Amygdala (tissue), 56 donors: ENCODE measurements at regions not wholly inside any gene's neighbourhood (a gene's known extent, or its start where the extent isn't known, plus 50 kb on each side); places are given as distances from the start of the nearest gene placed in this dataset.
A peak's percentile ranks its signal among the peaks of the same experiment; 100 is the strongest.

Experiments
- DNase-seq, 56 donors: peaks; one replicate each; lab custom pipeline; 2025; lab: John Stamatoyannopoulos, UW

DNA sequence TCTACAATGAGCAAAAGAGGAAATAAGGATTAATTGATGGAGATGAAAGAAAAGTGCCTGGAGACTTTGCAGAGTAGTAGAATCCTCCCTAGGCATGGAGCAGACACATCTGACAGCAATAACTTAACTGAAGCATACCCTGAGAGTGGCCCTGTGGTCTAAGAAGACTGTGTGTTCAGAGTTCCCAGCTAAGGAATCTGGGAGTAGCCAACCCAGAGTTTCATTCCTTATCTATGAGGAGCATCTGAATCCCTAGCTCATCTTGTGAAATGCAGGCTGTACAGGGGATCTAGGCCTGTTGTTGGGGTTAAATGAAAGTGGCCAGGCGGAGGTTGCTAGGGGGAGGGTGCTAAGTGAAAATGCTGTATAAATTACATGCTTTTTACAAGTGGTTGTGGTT is 233.1 kb upstream of the FBXL7 start:
- no peak for DNase-seq

DNA sequence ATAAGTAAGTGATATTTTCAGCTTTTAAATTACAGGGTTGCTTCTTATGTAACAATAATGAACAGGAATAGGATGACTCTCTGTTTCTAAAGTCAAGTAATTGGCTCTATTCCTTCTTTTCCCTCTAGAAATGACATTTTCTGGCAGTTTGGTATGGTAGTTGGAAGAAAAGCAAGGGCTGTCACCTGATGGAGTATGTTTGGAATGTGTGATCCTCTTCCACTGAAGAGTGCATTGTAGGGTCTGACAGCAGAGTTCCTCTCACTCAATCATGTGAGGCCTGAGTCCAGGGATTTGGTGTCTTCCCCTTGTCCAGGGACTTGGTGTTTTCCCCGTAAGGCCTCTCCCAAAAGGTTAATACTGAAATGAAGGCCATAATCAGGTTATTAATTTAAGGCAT is 233.8 kb upstream of the FBXL7 start:
- no peak for DNase-seq

DNA sequence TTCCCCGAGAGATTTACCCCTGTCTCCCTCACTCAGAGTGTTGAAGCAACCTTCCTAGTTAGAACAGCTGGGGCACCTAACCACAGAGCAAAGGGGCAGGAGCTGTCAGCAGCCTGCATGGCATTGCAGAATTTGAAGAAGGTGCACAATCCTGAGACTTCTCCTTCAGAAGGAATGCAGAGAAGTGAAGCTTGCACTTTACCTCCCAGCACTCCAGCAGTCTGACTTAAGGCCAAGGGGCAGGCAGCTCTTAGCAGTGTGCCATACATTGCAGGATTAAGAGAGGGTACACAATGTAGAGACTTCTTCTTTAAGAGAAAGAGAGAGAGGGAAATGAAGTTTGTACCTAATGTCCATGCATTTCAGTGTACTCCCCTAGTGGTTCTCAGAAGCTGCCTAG is 236.0 kb upstream of the FBXL7 start:
- DNase-seq = no peak

DNA sequence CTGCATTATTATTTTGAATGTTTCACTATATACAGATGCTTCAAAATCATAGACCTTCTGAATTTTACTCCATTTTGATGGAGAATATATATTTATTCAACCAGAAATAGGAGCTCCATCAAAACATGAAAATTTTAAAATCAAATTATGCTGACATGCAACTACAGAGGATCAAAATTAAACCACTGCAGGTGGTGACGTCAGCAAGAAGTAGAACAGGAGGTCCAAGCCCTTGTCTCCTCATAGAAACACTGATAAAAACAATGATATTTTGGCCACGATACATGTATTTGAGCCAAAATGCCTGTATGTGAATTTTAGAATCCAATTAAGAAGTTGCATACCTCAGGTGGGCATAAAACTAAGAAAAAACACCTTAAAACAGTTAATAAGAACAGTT is 236.6 kb upstream of the FBXL7 start:
- DNase-seq = no peak

DNA sequence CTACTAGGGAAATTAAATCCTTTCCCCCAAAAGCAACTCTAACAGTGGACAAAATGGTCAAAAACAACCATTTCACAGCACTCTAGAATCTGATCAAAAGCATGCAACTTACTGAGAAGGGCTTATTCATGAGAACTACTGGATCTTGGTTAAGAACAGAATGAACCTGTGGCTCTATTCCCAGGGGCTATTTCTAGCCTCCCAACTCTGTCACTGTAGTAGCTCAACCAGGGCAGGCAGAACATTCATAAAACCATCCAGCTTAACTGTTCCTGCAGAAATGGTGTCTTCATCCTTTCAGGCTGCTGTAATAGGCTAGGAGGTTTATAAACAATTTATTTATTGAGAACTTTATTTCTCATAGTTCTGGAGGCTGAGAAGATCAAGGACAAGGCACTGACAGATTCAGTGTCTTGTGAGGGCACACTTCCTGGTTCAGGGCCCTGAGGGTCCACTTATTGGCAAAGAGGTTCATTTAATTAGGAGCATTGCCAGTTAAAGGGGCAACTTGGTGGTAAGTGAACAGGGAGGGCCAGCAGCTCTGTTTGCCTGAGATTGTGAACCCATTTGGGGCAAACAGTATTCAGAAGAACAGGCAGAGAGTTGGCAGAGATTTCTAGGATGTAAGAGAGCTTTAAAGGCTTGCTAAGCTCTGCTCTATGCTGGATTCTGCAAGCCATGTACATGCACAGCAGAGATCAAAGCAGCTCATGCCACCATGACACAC is 238.5 kb upstream of the FBXL7 start:
- no peak for DNase-seq

DNA sequence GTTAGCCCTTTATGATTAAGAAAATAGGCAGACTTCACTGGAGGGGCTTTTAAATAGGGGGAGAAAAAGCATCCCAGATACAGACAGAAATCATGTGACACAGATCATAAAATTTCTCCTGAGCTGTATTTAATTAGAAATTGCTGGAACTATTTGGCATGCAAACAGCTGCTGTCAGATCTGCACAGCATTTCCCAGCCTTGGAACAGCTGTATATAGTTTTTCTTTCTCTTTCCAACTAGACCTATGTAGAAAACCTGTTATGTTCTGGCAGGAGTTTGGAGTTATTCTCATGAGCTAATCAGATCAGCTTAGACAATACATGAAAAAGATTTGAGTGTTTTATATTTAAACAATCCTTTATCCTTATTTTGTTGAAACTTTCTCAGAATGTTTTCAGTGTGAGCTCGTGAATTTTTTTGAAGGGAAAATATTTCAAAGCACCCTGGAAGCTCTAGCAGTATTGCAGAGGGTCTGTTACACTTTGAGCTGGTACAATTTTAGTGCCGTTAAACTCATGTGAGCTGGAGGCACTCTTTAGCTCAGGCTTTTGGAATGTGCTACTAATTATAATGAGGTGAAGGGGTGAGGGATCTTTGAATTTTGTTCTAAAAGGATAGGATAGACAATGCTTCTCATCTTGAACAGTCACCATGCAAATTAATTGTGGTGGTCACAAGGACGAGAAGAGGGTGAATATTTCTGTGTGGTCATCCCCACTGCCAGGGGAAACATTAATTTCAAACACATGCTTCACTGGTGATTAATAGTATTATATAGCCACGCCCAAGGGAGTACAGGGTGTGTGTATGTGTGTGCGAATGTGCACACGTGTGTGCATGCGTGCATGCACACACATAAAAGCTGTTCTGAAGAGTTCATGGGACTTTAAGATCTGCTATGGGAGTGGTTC is 239.4 kb upstream of the FBXL7 start:
- no peak for DNase-seq

DNA sequence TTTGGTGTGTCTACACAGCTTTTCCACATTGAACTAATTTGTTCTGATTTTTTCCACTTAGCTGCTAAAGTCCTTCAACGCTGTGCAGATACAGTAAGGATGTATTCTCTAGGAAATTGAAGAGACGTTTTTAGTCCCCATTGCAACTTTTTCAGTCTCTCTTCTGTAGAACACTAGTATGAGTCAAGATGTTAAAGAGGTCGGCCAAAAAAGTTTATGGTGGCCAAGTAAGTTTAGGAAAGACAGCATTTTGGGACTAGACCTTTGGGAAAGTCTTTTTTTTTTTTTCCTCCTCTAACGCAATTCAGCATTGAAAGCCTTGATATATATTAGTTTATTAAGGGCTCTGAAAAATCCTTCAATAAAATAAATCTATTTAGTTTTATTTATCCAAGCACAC is 243.5 kb upstream of the FBXL7 start:
- DNase-seq = no peak

DNA sequence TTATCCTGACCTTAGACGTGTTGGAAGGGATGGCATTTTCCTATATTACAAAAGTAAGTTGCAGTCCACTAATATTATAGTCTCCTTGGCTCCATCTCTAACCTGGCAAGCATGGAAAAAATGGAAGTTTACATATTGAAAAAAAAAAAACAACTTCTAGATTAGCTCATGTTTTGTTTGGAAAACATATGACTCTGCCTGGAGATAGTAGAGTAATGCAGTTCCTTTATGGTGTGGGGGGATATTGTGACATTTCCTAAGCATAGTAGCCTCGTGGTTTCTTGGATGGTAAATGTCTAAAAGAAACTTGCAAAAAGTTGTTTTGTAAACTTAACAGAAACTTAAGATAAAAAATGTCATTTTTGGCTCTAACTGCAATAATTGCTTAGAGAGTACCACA is 244.4 kb upstream of the FBXL7 start:
- no peak for DNase-seq

DNA sequence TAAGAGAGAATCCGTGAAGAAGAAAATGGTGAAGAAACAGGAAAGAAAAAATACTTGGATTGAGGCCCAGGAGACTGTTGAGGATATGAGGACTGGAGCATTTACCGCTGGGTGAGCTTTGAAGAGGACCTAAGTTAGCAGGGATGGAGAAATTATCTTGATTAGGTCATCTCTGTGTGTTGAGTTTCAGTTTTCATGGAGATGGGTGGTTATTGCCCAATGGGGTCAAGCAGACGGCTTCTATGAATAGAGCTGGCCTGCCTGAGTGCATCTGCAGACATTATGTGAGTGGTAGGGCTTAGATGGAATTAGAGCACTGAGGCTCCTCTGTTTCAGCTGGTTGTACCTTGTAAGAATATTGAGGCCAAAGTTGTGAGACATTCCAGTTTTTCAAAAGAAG is 245.4 kb upstream of the FBXL7 start:
- no peak for DNase-seq

DNA sequence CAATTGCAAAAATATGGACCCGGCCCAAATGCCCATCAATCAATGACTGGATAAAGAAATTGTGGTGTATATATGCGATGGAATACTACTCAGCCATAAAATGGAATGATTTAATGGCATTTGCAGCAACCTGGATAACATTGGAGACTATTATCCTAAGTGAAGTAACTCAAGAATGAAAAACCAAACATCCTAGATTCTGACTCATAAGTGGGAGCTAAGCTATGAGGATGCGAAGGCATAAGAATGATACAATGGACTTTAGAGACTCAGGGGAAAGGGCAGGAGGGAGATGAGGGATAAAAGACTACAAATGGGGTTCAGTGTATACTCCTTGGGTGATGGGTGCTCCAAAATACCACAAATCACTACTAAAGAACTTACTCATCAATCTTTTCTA is 247.6 kb upstream of the FBXL7 start:
- DNase-seq = no peak

DNA sequence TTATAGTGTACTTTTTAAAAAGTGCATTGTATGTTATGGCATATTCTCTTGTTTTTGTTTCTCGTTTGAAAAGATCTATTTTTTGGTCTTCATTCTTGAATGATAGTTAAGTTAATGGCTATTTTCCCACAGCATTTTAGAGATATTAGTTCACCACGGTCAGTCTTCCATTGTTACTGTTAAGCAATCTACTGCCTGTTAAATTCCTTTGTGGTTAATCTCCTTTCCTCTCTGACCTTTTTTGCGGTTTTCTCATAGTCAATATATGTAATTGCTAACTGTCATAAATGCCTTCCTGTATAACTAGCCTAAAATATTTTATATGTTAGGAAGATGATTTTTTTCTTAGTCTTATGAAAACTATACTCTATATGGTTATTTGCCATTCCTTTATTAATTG is 250.8 kb upstream of the FBXL7 start:
- no peak for DNase-seq

DNA sequence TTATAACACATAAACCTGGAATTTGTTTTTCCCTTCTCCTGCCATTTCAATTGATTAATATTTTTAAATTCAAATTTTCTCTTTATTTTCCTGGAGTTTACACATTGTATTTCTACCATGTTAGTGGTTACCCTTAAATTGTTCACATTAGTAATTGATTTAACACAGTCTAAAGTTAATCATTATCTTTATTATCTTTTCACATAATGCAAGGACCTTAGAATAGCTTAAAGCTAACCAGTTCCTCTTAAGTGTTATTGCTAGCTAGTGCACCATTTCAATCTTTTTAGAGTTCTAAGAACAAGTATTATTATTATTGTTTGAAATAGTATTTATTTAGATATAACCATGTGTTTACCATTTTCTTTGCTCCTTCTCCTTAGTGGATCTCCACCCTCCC is 251.2 kb upstream of the FBXL7 start:
- no peak for DNase-seq

DNA sequence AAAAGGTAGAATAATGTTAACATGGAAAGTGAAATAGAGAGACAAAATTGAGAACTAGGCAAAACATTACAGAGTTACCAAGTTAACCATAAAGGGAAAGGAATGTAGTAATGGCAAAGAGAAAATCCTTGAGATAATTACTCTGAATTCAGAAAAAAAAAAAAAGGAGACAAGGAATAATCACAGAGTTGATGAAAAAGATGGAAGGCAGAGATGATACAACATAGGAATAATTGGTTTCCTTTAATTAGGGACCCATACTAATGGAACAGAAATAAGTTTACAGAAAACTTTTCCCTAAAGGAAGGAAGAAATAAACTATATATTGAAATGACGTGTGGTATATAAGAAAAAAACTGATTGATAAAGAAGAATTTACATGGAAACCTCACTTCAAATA is 254.1 kb upstream of the FBXL7 start:
- DNase-seq = no peak

DNA sequence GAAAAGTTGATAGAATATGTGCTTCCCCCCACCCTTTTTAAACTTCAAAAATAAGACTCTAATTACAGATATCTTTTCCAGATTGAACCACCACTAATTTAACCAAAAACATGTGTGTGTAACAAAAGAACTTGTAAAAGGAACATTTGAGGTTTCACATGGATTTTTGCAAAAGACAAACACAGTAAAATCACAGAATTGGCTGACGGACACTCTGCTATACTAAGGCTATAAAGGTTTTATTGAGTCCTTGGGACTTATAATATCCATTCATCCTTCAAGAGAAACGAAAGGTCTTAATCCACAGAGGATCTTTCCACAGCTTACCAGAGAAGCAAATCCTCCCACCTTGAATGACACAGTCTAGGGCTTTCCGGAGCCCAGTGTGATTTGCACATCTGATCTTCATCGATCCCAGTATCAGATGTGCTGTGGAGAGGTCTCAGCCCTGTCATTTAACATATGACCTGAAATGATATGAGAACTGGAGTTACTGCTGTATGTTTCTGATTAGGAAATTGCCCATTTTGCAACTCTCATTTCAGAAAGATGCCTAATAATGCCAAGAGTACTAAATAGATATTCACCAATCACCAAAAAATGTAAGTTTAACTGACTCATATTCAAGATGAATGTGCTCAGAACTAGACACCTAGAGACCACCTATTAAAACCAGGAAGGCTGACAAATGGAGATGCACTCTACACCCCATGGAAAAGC is 256.5 kb upstream of the FBXL7 start:
- no peak for DNase-seq

DNA sequence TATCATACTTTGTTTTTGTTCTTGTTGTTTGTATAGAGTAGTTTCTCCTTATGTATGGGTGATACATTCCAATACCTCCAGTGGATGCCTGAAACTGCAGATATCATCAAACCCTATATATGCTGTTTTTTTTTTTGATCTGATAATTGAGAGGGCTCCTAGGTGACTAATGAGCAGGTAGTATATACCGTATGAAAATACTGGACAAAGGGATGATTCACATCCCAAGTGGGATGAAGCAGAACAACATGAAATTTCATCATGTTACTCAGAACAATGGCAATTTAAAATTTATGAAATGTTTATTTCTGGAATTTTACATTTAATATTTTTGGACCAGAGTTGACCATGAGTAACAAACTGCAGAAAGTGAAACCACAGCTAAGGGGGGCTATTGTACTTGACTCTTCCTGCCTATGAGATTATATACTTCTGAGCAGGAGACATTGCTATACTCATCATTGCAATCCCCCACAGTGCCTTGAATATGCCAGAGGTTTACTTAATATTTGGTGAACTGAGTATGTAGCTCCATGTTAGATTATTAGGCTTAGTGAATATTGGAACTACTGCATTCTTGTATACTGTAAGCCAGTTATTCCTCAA is 258.7 kb upstream of the FBXL7 start:
- DNase-seq = no peak

DNA sequence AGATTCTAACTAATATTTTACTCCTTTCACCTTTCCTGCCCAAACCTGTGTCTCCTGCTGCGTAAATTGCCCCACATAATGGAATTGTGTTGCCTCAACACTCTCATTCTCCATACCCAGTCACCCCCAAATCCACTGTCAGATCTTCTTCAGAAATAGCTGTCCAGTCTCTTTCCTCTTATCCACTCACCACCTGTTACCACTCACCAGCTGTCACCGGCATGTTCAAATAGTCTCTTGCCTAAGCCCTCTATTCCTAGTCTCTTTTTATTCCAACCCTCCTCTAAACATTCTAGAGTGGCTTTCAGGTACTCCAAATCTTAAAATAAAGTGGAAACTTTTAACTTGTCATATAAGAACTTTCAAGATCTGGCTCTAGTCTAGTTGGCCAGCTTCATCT is 262.0 kb upstream of the FBXL7 start:
- no peak for DNase-seq

DNA sequence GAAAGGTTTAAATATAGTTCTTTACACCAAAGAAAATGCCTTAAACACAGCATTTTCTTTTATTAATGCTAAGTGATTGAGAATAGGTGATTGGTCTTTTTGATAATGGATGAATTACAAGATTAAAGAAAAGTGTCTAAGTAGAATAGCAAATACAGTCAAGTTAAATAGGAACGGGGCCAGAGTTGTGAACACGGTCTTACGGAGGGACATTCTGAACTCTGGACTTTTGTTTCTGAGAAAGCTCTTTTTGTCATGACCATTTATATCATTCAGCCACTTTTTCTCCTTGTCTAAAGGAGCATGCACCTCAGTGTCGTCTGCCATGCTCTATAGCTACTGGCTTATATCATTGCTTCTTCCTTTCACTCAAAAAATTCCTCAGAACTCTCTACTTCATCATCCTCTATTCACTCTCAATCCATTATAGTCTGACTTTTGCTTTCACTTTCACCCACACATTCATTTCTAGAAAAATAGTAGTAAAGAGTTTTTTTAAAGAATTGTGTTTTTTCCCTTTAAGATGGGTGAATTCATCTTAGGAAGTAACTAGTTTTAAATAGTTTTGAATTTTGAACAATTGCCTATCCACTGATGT is 263.0 kb upstream of the FBXL7 start:
- DNase-seq = no peak

DNA sequence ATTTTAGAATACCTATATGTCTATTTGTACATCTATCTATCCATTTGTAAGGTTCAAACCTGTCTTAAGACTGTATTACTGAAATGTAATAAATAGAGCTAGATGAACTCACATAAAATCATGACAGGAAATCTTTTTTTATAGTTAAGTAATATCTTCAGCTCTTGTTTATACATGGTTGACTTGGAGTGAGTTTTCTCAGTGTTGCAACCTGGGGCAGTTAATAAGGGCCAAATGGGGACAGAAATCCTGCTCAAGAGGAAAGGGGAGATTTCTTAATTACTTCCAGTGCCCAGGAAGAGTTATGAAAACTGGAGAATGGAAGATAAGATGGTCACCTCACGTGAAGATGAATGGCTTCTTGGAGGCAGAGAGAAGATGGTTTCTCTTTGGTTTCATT is 265.1 kb upstream of the FBXL7 start:
- no peak for DNase-seq

DNA sequence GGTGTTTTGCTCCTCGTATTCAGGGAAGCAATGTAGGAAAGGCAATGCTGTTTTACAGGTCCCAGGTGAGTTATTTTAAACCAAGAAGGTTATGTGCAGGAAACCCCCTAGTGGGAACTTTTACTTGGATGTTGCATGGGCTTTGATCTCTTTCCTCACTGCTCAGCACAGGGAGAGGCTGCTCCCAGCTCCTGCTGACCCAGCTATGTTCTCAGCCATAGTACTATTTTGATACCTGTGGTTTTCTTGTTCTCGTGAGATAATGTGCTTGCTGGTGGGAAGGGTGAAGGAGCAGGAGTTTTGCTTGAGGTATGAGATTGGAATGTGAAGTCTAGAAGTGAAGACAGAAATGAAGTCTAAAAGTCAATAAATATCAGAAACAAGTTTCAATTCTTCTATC is 265.6 kb upstream of the FBXL7 start:
- no peak for DNase-seq

DNA sequence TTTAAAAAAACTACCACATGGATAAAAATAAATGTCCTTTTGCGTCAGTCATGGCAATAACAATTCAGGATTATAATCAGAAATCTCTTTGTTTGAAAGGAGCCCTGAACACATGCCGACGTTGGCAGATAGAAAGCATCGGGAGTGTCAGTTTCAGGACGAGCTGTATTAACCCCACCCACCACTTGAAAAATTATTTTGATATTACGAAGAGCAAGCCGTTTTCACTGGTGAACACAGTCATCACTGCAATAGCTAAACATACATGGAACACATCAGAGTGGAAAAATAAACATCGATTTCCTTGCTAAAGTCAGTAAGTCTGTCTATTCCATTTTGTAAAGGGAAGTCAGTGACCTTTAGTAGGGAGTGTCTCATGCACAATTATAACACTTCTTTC is 266.4 kb upstream of the FBXL7 start:
- DNase-seq = peak in 1 of 56 donors; percentile 1

DNA sequence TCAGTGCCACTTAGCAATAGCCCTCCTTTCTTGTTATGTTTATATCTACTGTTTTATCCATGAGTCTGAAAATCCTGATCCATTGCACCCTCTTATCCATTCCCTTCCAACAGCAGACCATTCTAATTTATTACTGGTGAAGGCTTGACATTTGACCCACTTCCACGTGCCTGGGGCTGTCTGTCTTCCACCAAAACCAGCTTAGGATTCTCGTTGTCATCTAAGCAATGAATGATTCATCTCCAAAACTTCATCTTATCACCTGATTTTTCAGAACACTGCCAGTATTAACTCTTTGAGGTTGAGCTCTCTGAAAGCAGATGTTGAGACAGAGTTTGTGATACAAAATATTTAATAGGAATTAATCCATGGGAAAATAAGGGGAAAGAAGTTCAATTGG is 277.8 kb upstream of the FBXL7 start:
- no peak for DNase-seq
